H9 (cell line): ENCODE measurements at regions not wholly inside any gene's neighbourhood (a gene's known extent, or its start where the extent isn't known, plus 50 kb on each side); places are given as distances from the start of the nearest gene placed in this dataset.
"Not testable (repeated sequence)": the region's sequence is repeated elsewhere in the genome, so short reads cannot be mapped to it uniquely, and the experiment has no call there.

Experiments used
- DNase-seq: peaks from one replicate; pipeline ENCODE4 v3.0.0-alpha.2; 2017
- H2AFZ ChIP-seq: one replicate; pipeline ENCODE4 v1.6.1; 2013; ENCODE audit warnings: mild to moderate bottlenecking, low read length, control low read depth, moderate library complexity
- H2AK5ac ChIP-seq: 2 replicates; pipeline ENCODE4 v1.6.1; 2013; ENCODE audit warnings: low read length, control low read depth, mixed read lengths; ENCODE audit not compliant: insufficient read length
- H2BK120ac ChIP-seq: one replicate; pipeline ENCODE4 v1.6.1; 2013; ENCODE audit warnings: low read depth, mild to moderate bottlenecking, low read length, control low read depth, inconsistent platforms; ENCODE audit not compliant: poor library complexity, severe bottlenecking
- H2BK12ac ChIP-seq: 2 replicates; pipeline ENCODE4 v1.6.1; 2013; ENCODE audit warnings: low read length, control low read depth, mixed read lengths, low read depth; ENCODE audit not compliant: insufficient read length
- H2BK15ac ChIP-seq: 2 replicates; pipeline ENCODE4 v1.6.1; 2013; ENCODE audit warnings: low read depth, low read length, control low read depth
- H2BK20ac ChIP-seq: one replicate; pipeline ENCODE4 v1.6.1; 2013; ENCODE audit warnings: low read depth, mild to moderate bottlenecking, low read length, control low read depth, inconsistent platforms; ENCODE audit not compliant: poor library complexity, severe bottlenecking
- H2BK5ac ChIP-seq: 2 replicates; pipeline ENCODE4 v1.6.1; 2013; ENCODE audit warnings: low read length, control low read depth, mixed read lengths; ENCODE audit not compliant: insufficient read length
- H3K14ac ChIP-seq: 2 replicates; pipeline ENCODE4 v1.6.1; 2013; ENCODE audit warnings: low read length, control low read depth; ENCODE audit not compliant: insufficient read depth
- H3K18ac ChIP-seq: 2 replicates; pipeline ENCODE4 v1.6.1; 2013; ENCODE audit warnings: low read depth, mild to moderate bottlenecking, mixed read lengths, low read length, control low read depth; ENCODE audit not compliant: insufficient read length
- H3K23ac ChIP-seq: 2 replicates; pipeline ENCODE4 v1.6.1; 2013; ENCODE audit warnings: low read length, control low read depth, mixed read lengths, low read depth; ENCODE audit not compliant: insufficient read length
- H3K23me2 ChIP-seq: 2 replicates; pipeline ENCODE4 v1.6.1; 2013; ENCODE audit warnings: low read depth, mild to moderate bottlenecking, mixed read lengths, low read length, control low read depth; ENCODE audit not compliant: insufficient read length, poor library complexity, severe bottlenecking
- H3K27ac ChIP-seq: 2 replicates; pipeline ENCODE4 v1.5.1; 2013; ENCODE audit warnings: low read length, control low read depth, mixed read lengths, low read depth; ENCODE audit not compliant: insufficient read length
- H3K27me3 ChIP-seq: 2 replicates; pipeline ENCODE4 v1.6.1; 2013; ENCODE audit warnings: low read length, control low read depth, inconsistent platforms; ENCODE audit not compliant: insufficient read depth
- H3K4ac ChIP-seq: 2 replicates; pipeline ENCODE4 v1.6.1; 2013; ENCODE audit warnings: low read depth, mild to moderate bottlenecking, control low read depth, inconsistent platforms, low read length, moderate library complexity
- H3K4me1 ChIP-seq: 2 replicates; pipeline ENCODE4 v1.6.1; 2013; ENCODE audit warnings: low read length, control low read depth, inconsistent platforms; ENCODE audit not compliant: insufficient read depth
- H3K4me2 ChIP-seq: 2 replicates; pipeline ENCODE4 v1.6.1; 2013; ENCODE audit warnings: low read length, control low read depth, mixed read lengths; ENCODE audit not compliant: insufficient read length, insufficient read depth
- H3K56ac ChIP-seq: 2 replicates; pipeline ENCODE4 v1.6.1; 2013; ENCODE audit warnings: low read depth, mild to moderate bottlenecking, mixed read lengths, low read length, control low read depth; ENCODE audit not compliant: insufficient read length
- H3K79me1 ChIP-seq: 2 replicates; pipeline ENCODE4 v1.6.1; 2013; ENCODE audit warnings: low read depth, mild to moderate bottlenecking, moderate library complexity, low read length, control low read depth, inconsistent platforms; ENCODE audit not compliant: insufficient read depth, poor library complexity, severe bottlenecking
- H3K79me2 ChIP-seq: 2 replicates; pipeline ENCODE4 v1.6.1; 2013; ENCODE audit warnings: low read length, control low read depth, inconsistent platforms; ENCODE audit not compliant: insufficient read depth
- H3K9ac ChIP-seq: 2 replicates; pipeline ENCODE4 v1.6.1; 2013; ENCODE audit warnings: low read length, control low read depth, mixed read lengths; ENCODE audit not compliant: insufficient read length; ENCODE audit errors: extremely low read depth
- H3K9me3 ChIP-seq: one replicate; pipeline ENCODE4 v1.6.1; 2013; ENCODE audit warnings: low read depth, low read length, inconsistent platforms; ENCODE audit not compliant: control insufficient read depth
- H3T11ph ChIP-seq: one replicate; pipeline ENCODE4 v1.6.1; 2013; ENCODE audit warnings: mild to moderate bottlenecking, low read length, control low read depth, inconsistent platforms
- H4K20me1 ChIP-seq: one replicate; pipeline ENCODE4 v1.6.1; 2013; ENCODE audit not compliant: control insufficient read depth, insufficient read length, insufficient read depth
- H4K5ac ChIP-seq: 2 replicates; pipeline ENCODE4 v1.6.1; 2013; ENCODE audit warnings: low read depth, mild to moderate bottlenecking, mixed read lengths, low read length, control low read depth; ENCODE audit not compliant: insufficient read length
- H4K8ac ChIP-seq: replicated peaks from 2 replicates; pipeline ENCODE4 v1.6.1; 2013; ENCODE audit warnings: low read length, control low read depth, mixed read lengths, low read depth; ENCODE audit not compliant: insufficient read length
- H4K91ac ChIP-seq: 2 replicates; pipeline ENCODE4 v1.6.1; 2013; ENCODE audit warnings: low read depth, mild to moderate bottlenecking, moderate library complexity, mixed read lengths, low read length, control low read depth; ENCODE audit not compliant: insufficient read length
- H3K27ac Mint-ChIP-seq, 3 experiments: 2 replicates in 2 of 3; 3 replicates in 1 of 3; pipeline ENCODE4 v1.8.0; 2020 to 2021; ENCODE audit warnings: mixed read lengths in 3 of 3, mild to moderate bottlenecking in 1 of 3, moderate library complexity in 1 of 3
- H3K27me3 Mint-ChIP-seq: 2 replicates; pipeline ENCODE4 v1.8.0; 2021; ENCODE audit warnings: low read depth, mild to moderate bottlenecking, moderate library complexity, mixed read lengths
- H3K36me3 Mint-ChIP-seq, 3 experiments: 2 replicates in 2 of 3; 3 replicates in 1 of 3; pipeline ENCODE4 v1.8.0; 2020 to 2021; ENCODE audit warnings: low read depth in 3 of 3, mixed read lengths in 3 of 3; ENCODE audit not compliant: insufficient read depth in 1 of 3
- H3K4me1 Mint-ChIP-seq, 2 experiments: 2 replicates each; pipeline ENCODE4 v1.8.0; 2020; ENCODE audit warnings: mixed read lengths in 2 of 2
- H3K4me3 Mint-ChIP-seq, 2 experiments: 2 replicates in 1 of 2; 3 replicates in 1 of 2; pipeline ENCODE4 v1.8.0; 2020 to 2021; ENCODE audit warnings: mild to moderate bottlenecking in 2 of 2, mixed read lengths in 2 of 2, moderate library complexity in 1 of 2
- H3K9me3 Mint-ChIP-seq, 2 experiments: 2 replicates in 1 of 2; 3 replicates in 1 of 2; pipeline ENCODE4 v1.8.0; 2020; ENCODE audit warnings: mild to moderate bottlenecking in 2 of 2, mixed read lengths in 2 of 2, moderate library complexity in 1 of 2
- WGBS: extraction: QIAGEN DNeasy Blood & Tissue Kit; methylation state at CpG from one replicate; pipeline ENCODE4 v1.1.7; 2013; ENCODE audit warnings: missing lambda C conversion rate, low lambda C conversion rate, mixed read lengths; ENCODE audit not compliant: insufficient read length; ENCODE audit errors: extremely low coverage; 5-methylcytosine and 5-hydroxymethylcytosine counted together

DNA sequence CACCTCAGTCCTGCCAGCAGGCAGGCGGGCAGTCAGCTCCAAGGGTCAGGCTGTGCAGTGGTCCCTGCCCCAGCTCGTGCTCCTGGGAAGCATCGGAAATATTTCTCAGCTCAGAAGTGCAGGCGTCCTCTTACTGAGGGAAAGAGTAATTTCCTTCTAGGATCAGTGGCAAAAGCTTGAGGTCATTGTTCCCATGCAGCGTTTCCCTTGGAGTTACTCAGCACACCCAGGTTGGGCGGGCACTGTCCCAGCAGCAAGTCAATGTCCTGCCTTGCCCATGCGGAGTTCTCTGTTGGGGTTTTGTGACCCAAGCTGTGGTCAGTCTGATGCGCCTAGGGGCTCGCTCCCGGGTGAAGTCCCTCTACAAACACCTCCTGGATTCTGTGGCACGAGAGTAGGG lies 69.4 kb upstream of the CRYM start:
- H2AFZ ChIP-seq, H4K91ac ChIP-seq, H3K4ac ChIP-seq, H2BK5ac ChIP-seq, H3K36me3 Mint-ChIP-seq, H3K56ac ChIP-seq, H4K8ac ChIP-seq, H3K27ac ChIP-seq, H2BK20ac ChIP-seq, H3K27me3 ChIP-seq, H3K4me3 Mint-ChIP-seq, H2BK15ac ChIP-seq, H3K79me1 ChIP-seq, H3K23ac ChIP-seq, H4K20me1 ChIP-seq, H3K23me2 ChIP-seq, H2BK120ac ChIP-seq, H3K27me3 Mint-ChIP-seq, H3K4me1 ChIP-seq, DNase-seq, H2BK12ac ChIP-seq, H3K14ac ChIP-seq, H3K27ac Mint-ChIP-seq, H3K4me2 ChIP-seq, H3K18ac ChIP-seq, H2AK5ac ChIP-seq, H3T11ph ChIP-seq, H3K9me3 Mint-ChIP-seq, H4K5ac ChIP-seq, H3K9me3 ChIP-seq, H3K79me2 ChIP-seq, H3K9ac ChIP-seq: not testable (repeated sequence)
- peaks cover 2 to 32% of the 10 kb centered on the region in 2 experiments; a peak in 3 of 4 replicates for H3K4me1 Mint-ChIP-seq
- no CpG with 5 or more reads among the region's 11 CpGs for WGBS

DNA sequence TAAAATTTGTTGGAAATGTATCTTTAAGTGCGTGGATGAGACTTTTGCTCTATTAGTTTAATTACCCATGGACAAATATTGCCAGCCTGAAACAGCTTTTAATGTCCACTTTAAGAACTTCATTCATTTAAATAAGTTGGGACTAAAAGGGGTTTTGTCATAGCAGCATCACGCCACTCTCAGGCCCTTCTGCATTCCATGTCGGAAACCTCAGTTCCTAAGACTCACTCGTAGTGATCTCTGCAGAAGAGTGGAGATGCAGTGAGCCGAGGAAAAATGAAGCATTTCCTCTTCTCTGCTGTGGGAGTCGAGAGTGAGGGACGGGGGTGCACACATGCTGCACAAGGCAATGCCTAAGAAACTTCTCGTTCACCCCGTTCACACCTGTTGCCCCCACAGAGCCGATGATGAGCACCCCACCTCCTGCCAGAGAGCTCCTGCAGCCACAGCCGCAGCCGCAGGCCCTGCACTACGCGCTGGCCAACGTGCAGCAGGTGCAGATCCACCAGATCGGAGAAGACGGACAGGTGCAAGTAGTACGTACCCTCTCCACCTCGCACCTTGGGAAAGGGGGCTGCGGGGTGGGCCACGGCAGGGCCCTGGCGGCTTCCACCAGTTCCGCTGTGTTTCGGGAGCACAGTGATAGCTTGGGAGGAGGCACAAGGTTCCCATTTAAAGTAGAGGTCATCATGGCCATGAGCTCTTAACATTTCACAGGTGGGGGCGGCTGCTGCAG lies 68.8 kb upstream of the CRYM start:
- H3K9ac ChIP-seq = not testable (repeated sequence)

More for the DNA sequence above, 68.8 kb upstream of the CRYM start:
- H4K91ac ChIP-seq, H2BK15ac ChIP-seq, H3K27me3 Mint-ChIP-seq, H3K18ac ChIP-seq, H2AK5ac ChIP-seq, H3K14ac ChIP-seq, H3K9me3 Mint-ChIP-seq, H3K56ac ChIP-seq, H2BK120ac ChIP-seq, H3K36me3 Mint-ChIP-seq, H4K5ac ChIP-seq, H3K27ac ChIP-seq, H2BK20ac ChIP-seq, H3K9me3 ChIP-seq, H4K8ac ChIP-seq, H2BK5ac ChIP-seq, DNase-seq, H2BK12ac ChIP-seq, H3K4ac ChIP-seq, H3K23me2 ChIP-seq, H2AFZ ChIP-seq, H3K79me2 ChIP-seq, H3K4me3 Mint-ChIP-seq, H3T11ph ChIP-seq, H3K4me2 ChIP-seq, H3K79me1 ChIP-seq, H3K23ac ChIP-seq, H3K27me3 ChIP-seq, H3K4me1 ChIP-seq, H4K20me1 ChIP-seq: not testable (repeated sequence)
- no CpG with 5 or more reads among the region's 25 CpGs for WGBS
- Mint-ChIP-seq H3K4me1 (peaks cover 2 to 32% of the 10 kb centered on the region in 2 experiments; a peak in 3 of 4 replicates), H3K27ac (peak overlapping the region in 1 of 3 experiments; percentile 77; a peak in 1 of 7 replicates)
